Stimulated activated naive CD8-positive, alpha-beta T cell treated with anti-CD3 and anti-CD28 coated beads, Interleukin-15, Interleukin-2, amounts not matched to agents 100 U/mL and 50 U/mL, for 24 hours (primary cell): ENCODE measurements at regions not wholly inside any gene's neighbourhood (a gene's known extent, or its start where the extent isn't known, plus 50 kb on each side); places are given as distances from the start of the nearest gene placed in this dataset.

ENCODE experiments used
- ATAC-seq: fragments of 150-1000 bp; cut with Tn5 transposase; one replicate; pipeline ENCODE4 v1.10.0; 2021
- DNase-seq: peaks from one replicate; pipeline ENCODE4 v3.0.0; 2021

- ATAC-seq (no peak), DNase-seq (no peak)
Observed at GRCh38 chr1:5568321-5568720, 423.9 kb downstream of the NPHP4 start.

- no peak for ATAC-seq
- DNase-seq, result no peak
Observed at GRCh38 chr1:5567839-5568238, 424.4 kb downstream of the NPHP4 start.

- DNase-seq (no peak), ATAC-seq (no peak)
Observed at GRCh38 chr1:5566924-5567323, 425.3 kb downstream of the NPHP4 start.

GRCh38 chr1:5565281-5566125 lies 426.7 kb downstream of the NPHP4 start:
- ATAC-seq (no peak), DNase-seq (no peak)

GRCh38 chr1:5564578-5565257 lies 427.5 kb downstream of the NPHP4 start:
- ATAC-seq (no peak), DNase-seq (no peak)

GRCh38 chr1:5563861-5564577 lies 428.2 kb downstream of the NPHP4 start:
- no peak for DNase-seq
- ATAC-seq, result no peak

- DNase-seq (no peak), ATAC-seq (no peak)
Observed at GRCh38 chr1:5562769-5563168, 429.5 kb downstream of the NPHP4 start.

- ATAC-seq (no peak), DNase-seq (no peak)
Observed at GRCh38 chr1:5562331-5562730, 429.9 kb downstream of the NPHP4 start.

GRCh38 chr1:5559078-5559477 lies 433.1 kb downstream of the NPHP4 start:
- DNase-seq (no peak), ATAC-seq (no peak)

- ATAC-seq, result no peak
Observed at GRCh38 chr1:5555853-5556252, 436.4 kb downstream of the NPHP4 start.

GRCh38 chr1:5554784-5555183 lies 437.4 kb downstream of the NPHP4 start:
- DNase-seq, result no peak
- ATAC-seq, result no peak

More at GRCh38 chr1:5555853-5556252, 436.4 kb downstream of the NPHP4 start:
- no peak for DNase-seq

GRCh38 chr1:5554111-5554510 lies 438.1 kb downstream of the NPHP4 start:
- no peak for ATAC-seq
- no peak for DNase-seq

GRCh38 chr1:5552787-5553484 lies 439.3 kb downstream of the NPHP4 start:
- no peak for ATAC-seq

GRCh38 chr1:5551274-5551975 lies 440.8 kb downstream of the NPHP4 start:
- DNase-seq, result no peak
- no peak for ATAC-seq

More at GRCh38 chr1:5552787-5553484, 439.3 kb downstream of the NPHP4 start:
- no peak for DNase-seq

- ATAC-seq, result no peak
- no peak for DNase-seq
Observed at GRCh38 chr1:5548266-5548665, 444.0 kb downstream of the NPHP4 start.

GRCh38 chr1:5543235-5543634 lies 449.0 kb downstream of the NPHP4 start:
- ATAC-seq, result no peak
- no peak for DNase-seq

GRCh38 chr1:5532811-5533210 lies 459.4 kb downstream of the NPHP4 start:
- DNase-seq (no peak), ATAC-seq (no peak)

GRCh38 chr1:5526822-5527551 lies 465.2 kb downstream of the NPHP4 start:
- ATAC-seq, result no peak
- no peak for DNase-seq

- DNase-seq, result no peak
- no peak for ATAC-seq
Observed at GRCh38 chr1:5526385-5526750, 465.9 kb downstream of the NPHP4 start.

- no peak for DNase-seq
Observed at GRCh38 chr1:5525597-5526384, 466.4 kb downstream of the NPHP4 start.

More at GRCh38 chr1:5525597-5526384, 466.4 kb downstream of the NPHP4 start:
- ATAC-seq, result no peak
